Stimulated activated CD4-positive, alpha-beta T cell treated with anti-CD3 and anti-CD28 coated beads, Interleukin-12 subunit alpha, Interleukin-12 subunit beta, amount 100 ng/mL, for 4 hours (primary cell): ENCODE measurements at regions not wholly inside any gene's neighbourhood (a gene's known extent, or its start where the extent isn't known, plus 50 kb on each side); places are given as distances from the start of the nearest gene placed in this dataset.

Experiments used
- DNase-seq: peaks from one replicate; pipeline ENCODE4 v3.0.0-alpha.2; 2020

- DNase-seq: no peak
These were observed 582.4 kb downstream of the CDH26 start for GRCh38 chr20:60540591-60540990.

GRCh38 chr20:60541991-60542390 is 583.8 kb downstream of the CDH26 start:
- no peak for DNase-seq

GRCh38 chr20:60543598-60543997 is 585.4 kb downstream of the CDH26 start:
- no peak for DNase-seq

- DNase-seq: no peak
These were observed 594.9 kb downstream of the CDH26 start for GRCh38 chr20:60553095-60553494.

GRCh38 chr20:60558486-60558885 is 600.3 kb downstream of the CDH26 start:
- DNase-seq: no peak

- DNase-seq: no peak
These were observed 601.2 kb downstream of the CDH26 start for GRCh38 chr20:60559462-60559861.

- no peak for DNase-seq
These were observed 602.8 kb downstream of the CDH26 start for GRCh38 chr20:60561052-60561451.

GRCh38 chr20:60565083-60565482 is 606.9 kb downstream of the CDH26 start:
- no peak for DNase-seq

- no peak for DNase-seq
These were observed 607.3 kb downstream of the CDH26 start for GRCh38 chr20:60565551-60565950.

- no peak for DNase-seq
These were observed 610.9 kb downstream of the CDH26 start for GRCh38 chr20:60569116-60569515.

- DNase-seq: no peak
These were observed 612.5 kb downstream of the CDH26 start for GRCh38 chr20:60570481-60571277.

- DNase-seq: no peak
These were observed 614.9 kb downstream of the CDH26 start for GRCh38 chr20:60573003-60573680.

GRCh38 chr20:60576236-60576635 is 618.0 kb downstream of the CDH26 start:
- no peak for DNase-seq

GRCh38 chr20:60579941-60580515 is 621.8 kb downstream of the CDH26 start:
- no peak for DNase-seq

GRCh38 chr20:60581606-60582115 is 623.4 kb downstream of the CDH26 start:
- DNase-seq: no peak

- DNase-seq: no peak
These were observed 625.5 kb downstream of the CDH26 start for GRCh38 chr20:60583741-60584140.

- DNase-seq: no peak
These were observed 626.0 kb downstream of the CDH26 start for GRCh38 chr20:60584221-60584620.

- DNase-seq: no peak
These were observed 627.4 kb downstream of the CDH26 start for GRCh38 chr20:60585651-60586050.

- DNase-seq: no peak
These were observed 628.2 kb downstream of the CDH26 start for GRCh38 chr20:60586269-60587050.

GRCh38 chr20:60587986-60588385 is 629.8 kb downstream of the CDH26 start:
- DNase-seq: no peak

GRCh38 chr20:60589623-60590022 is 631.4 kb downstream of the CDH26 start:
- no peak for DNase-seq

GRCh38 chr20:60591172-60591799 is 633.1 kb downstream of the CDH26 start:
- no peak for DNase-seq

- DNase-seq: no peak
These were observed 640.3 kb downstream of the CDH26 start for GRCh38 chr20:60598528-60598927.
